ENCODE measurements at regions not wholly inside any gene's neighbourhood (a gene's known extent, or its start where the extent isn't known, plus 50 kb on each side); places are given as distances from the start of the nearest gene placed in this dataset.

DNA sequence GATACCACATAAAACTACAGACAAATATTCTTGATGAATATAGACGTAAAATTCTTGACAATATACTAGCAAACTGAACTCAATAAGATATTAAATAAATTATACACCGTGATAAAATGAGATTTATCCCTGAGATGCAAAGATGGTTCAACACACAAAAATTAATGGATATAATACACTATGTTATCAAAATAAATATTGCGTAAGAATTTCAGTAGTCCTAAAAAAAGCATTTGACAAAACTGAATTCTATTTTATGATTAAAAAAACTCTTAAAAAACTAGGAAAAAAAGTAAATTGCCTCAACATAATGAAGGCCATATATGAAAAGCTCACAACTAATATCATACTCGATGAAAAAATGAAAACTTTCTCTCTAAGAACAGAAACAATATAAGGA is 472.3 kb upstream of the GRIA1 start:
- TF ChIP-seq, protein P1, sequence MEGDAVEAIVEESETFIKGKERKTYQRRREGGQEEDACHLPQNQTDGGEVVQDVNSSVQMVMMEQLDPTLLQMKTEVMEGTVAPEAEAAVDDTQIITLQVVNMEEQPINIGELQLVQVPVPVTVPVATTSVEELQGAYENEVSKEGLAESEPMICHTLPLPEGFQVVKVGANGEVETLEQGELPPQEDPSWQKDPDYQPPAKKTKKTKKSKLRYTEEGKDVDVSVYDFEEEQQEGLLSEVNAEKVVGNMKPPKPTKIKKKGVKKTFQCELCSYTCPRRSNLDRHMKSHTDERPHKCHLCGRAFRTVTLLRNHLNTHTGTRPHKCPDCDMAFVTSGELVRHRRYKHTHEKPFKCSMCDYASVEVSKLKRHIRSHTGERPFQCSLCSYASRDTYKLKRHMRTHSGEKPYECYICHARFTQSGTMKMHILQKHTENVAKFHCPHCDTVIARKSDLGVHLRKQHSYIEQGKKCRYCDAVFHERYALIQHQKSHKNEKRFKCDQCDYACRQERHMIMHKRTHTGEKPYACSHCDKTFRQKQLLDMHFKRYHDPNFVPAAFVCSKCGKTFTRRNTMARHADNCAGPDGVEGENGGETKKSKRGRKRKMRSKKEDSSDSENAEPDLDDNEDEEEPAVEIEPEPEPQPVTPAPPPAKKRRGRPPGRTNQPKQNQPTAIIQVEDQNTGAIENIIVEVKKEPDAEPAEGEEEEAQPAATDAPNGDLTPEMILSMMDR (IDR thresholded peaks at IDR 0.05; ENCODE audit: insufficient read depth, low read length): no peak
- TF ChIP-seq, protein P2, sequence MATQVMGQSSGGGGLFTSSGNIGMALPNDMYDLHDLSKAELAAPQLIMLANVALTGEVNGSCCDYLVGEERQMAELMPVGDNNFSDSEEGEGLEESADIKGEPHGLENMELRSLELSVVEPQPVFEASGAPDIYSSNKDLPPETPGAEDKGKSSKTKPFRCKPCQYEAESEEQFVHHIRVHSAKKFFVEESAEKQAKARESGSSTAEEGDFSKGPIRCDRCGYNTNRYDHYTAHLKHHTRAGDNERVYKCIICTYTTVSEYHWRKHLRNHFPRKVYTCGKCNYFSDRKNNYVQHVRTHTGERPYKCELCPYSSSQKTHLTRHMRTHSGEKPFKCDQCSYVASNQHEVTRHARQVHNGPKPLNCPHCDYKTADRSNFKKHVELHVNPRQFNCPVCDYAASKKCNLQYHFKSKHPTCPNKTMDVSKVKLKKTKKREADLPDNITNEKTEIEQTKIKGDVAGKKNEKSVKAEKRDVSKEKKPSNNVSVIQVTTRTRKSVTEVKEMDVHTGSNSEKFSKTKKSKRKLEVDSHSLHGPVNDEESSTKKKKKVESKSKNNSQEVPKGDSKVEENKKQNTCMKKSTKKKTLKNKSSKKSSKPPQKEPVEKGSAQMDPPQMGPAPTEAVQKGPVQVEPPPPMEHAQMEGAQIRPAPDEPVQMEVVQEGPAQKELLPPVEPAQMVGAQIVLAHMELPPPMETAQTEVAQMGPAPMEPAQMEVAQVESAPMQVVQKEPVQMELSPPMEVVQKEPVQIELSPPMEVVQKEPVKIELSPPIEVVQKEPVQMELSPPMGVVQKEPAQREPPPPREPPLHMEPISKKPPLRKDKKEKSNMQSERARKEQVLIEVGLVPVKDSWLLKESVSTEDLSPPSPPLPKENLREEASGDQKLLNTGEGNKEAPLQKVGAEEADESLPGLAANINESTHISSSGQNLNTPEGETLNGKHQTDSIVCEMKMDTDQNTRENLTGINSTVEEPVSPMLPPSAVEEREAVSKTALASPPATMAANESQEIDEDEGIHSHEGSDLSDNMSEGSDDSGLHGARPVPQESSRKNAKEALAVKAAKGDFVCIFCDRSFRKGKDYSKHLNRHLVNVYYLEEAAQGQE (IDR thresholded peaks at IDR 0.05; ENCODE audit: insufficient replicate concordance, low read depth): no peak
